Muscle of back (tissue), 3 donors: ENCODE measurements at regions not wholly inside any gene's neighbourhood (a gene's known extent, or its start where the extent isn't known, plus 50 kb on each side); places are given as distances from the start of the nearest gene placed in this dataset.

Experiments used
- DNase-seq, 3 donors: peaks; one replicate each; pipeline versions ENCODE4 v3.0.0 to v3.0.0-alpha.2; 2013

DNA sequence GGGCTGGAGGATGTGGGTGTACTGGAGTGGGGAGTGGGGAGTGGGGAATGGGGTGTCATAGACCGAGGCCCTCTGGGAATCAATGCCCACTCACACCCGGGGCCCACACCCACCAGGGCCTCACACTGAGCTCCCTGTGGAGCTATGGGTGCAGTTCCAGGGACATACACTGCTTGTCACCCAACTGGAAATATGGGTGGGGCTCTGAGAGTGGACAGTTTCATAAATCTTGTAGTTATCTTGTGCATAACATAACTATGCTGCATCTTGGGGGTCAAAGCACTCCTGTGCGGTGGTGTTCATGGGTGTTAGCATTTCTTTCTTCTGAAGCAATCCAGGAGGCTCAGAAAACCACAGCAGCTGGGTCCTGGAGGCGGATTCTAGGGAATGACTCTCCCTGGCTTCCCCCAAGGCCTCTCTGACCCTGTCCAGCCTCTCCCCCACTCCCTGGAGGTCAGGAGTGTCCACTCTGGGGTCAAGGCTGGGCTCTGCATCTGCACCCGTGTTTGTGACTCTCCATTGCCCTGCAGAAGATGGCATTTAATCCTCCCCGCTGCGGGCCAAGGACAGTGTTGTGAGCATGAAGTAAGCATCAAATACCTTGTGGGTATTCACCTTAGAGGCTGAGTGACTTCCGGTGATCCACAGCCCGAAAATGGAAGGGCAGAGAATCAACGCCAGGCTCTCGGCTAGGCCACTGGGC, 172.5 kb downstream of the CTTN start:
- no peak for DNase-seq

DNA sequence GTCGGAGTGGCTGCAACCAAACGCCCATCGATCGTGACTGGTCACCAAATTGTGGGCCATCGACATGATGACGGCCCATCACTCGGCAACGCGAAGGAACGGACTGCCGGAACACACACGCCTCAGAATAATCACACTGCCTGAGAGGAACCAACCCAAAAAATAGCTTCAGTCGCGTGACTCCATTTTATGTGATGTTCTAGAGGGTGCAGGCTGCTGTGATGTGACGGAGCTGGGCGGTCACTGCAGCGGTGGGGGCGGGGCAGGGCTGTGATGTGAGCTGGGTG, 174.6 kb downstream of the CTTN start:
- DNase-seq: no peak

DNA sequence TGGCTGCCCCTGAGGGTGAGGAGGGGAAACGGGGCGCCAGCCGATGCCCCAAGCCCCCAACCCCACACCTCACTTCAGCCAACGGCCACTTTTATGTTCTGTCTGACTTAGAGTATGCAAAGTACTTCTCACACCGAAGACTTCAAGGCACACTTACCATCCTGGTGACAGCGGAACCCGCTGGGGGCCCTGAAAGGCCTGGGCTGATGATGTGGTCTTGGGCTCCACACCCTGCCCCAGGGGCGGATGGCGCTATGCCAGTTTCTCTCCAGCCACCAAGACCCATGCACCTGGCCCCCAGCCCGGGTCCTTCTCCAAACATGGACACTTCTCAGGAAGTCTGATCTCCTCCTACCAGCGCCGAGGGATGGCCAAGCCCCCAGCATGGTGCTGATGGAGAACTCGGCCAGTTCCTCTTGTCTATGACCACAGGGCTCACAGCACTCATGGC, 175.4 kb downstream of the CTTN start:
- DNase-seq: no peak

DNA sequence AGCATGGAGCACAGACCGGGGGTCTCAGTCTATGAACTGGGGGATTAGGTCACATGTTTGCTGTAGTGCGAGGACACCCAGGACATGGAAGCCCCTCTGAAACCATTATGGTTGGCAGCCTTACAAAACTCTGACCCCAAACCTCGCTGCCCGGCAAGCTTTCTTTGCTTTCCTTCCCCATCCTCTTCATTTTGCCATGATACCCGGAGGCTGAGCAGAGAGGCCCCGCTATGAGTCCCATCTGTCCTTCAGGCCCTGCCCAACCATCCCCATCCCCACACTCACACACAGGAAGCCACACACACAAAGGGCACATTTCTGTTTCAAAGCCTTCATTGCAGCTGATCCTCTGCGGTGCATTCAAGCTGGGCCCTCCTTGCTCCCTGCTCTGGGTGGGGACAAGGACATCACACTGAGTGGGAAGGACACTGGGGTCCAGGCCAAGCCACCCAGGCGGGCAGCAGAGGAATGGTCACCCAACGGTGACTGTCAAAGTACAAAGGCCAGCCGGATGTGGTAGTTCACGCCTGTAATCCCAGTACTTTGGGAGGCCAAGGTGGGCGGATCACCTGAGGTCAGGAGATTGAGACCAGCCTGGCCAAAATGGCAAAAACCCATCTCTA, 176.5 kb downstream of the CTTN start:
- no peak for DNase-seq

DNA sequence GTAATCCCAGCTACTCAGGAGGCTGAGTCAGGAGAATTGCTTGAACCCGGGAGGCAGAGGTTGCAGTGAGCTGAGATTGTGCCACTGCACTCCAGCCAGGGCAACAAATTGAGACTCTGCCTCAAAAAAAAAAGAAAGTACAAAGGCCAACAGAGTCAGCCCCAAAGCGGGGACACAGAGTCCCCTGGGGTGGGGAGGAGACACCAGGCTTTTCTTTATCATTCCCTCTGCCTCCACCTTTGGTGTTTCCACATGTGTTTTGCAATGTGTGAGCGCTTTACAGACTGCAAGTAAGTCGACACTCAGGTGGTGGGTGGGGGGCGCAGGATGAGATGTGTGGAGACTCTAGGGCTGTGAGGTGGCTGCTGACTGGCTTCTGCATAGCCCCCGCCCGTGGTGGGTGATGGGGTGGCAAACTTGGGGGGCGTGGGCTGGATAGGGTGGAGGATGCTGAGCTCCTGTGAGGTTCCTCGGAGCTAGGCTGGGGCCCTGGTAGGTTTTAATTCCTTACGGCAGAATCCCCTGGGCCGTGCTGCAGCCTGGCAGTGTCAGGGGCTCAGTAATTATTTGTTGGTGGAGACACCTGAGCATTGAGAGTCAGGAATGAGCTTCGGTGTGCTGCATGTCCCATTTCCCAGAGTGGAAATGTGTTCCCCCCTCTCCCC, 177.2 kb downstream of the CTTN start:
- no peak for DNase-seq

- DNase-seq: no peak
Observed at GRCh38 chr11:70577258-70577603, 178.9 kb downstream of the CTTN start.

DNA sequence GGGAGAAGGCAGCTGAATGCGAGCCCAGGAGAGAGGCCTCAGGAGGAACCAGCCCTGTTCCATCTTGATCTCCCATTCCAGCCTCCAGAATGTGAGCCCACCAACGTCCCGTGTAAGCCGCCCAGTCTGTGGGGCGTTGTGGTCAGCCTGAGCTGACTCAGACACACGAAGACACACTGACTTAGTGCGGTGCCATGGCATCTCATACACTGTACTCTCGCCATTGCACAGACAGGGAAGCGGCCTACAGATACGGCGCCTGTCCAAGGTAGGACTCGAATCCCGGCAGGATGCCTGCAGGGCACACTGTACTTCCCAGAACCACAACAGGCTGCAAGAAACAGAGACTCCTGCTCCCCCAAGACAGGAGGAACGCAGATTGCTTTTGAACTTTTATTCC, 179.6 kb downstream of the CTTN start:
- no peak for DNase-seq

- no peak for DNase-seq
Observed at GRCh38 chr11:70578371-70578770, 180.0 kb downstream of the CTTN start.

- no peak for DNase-seq
Observed at GRCh38 chr11:70578831-70579230, 180.5 kb downstream of the CTTN start.

DNA sequence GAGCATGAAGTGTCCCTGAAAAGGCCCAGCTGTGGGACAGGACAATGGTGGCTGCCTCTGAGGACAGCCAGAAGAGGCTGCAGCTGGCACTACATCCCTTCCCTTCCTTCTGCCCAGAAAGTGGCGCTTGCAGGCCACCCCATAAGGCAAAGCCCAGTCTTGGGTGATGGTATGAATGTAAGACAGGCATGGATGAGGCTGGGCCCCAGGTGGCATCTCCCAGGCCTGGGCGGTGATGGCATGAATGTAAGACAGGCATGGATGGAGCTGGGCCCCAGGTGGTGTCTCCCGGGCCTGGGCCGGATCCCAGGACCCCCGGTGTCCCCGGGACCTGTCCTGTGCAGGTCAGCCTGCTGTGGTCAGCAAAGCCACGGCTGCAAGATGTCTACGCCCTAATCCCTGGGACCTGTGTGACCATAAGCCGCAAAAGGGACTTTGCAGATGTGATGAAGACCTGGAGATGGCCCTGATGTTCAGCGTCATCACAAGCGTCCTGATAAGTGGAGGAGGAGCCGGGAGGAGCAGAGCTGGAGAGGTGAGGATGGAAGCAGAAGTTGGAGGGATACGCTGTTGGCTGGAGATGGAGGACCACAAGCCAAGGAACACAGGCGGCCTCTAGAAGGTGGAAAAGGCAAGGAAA, 181.1 kb downstream of the CTTN start:
- DNase-seq: no peak

GRCh38 chr11:70580036-70580805, 181.9 kb downstream of the CTTN start:
- DNase-seq: peak in 2 of 3 donors; percentile 29 to 36

GRCh38 chr11:70581991-70582885, 183.9 kb downstream of the CTTN start:
- DNase-seq: no peak

- DNase-seq: no peak
Observed at GRCh38 chr11:70582886-70583641, 184.7 kb downstream of the CTTN start.

GRCh38 chr11:70583781-70584218, 185.5 kb downstream of the CTTN start:
- DNase-seq: no peak

DNA sequence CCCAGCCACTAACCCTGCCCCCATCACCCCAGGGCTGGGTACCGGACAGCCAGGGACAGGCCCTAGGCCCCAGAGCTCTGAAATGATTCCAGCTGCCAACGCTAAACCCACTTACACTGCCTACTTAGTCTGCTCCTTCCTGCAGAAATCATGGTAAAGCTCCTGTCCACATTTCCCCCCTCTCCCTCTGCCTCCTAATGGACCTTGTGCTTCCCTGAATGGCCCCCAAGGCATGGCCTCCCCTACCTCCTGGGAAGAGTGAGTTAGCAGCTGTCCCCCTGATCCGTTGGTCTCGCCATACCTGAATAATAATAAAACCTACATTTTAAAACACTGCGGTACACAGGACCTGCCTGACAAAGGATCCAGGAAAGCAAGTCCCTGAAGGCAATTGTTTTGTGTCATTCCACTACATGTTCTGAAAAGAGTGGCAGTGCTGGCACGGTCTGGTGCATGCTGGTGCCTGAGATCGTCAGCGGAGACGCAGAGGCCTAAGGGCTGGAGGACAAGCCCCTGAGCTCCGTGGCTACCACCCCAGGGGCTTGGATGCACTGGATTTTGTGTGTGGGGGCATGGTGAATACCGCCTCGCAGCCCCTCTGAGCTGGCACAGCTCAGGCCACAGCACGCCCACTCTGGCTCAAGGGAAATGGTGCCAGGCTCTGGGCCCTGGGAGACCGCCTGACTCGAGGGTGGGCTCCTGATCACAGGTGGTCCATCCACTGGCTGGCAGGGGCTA, 186.3 kb downstream of the CTTN start:
- DNase-seq: no peak

GRCh38 chr11:70585236-70585545, 186.9 kb downstream of the CTTN start:
- DNase-seq: no peak

DNA sequence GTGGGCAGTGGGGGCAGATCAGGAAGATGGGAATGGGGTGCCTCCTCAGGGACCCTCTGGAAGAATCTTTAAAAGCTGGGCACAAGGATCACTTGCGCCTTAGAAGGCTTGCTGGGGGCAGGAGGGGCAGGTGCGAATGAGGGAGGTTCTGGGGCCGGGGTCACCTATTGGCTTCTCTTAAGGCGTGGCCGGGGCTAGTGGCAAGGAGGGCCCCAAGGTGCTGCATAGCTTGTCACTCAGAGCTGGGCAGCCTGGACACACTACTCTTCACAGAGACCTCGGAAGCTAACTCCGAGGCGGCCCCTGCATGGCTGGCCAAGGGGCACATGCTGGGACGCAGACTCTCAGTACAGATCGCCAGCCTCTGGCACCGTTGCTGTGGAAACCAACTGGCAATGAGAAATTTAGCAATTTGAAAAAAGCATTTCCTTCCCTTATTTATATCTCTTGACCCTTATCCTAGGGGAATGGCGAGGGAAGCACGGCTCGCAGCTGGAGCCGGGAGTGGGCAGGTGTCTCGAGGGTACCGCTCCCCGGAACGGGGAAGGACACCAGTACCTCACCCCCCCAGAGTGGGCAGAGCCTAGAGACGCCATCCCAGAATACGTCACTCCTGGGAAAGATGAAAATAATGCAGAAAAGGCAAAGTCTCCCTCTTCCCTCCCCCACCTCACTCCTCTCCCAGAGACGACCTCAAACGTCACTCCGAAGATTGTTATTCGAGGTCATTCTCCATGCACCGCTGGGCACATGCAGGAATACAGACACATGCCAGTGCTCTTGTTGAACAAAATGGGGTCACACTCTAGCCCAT, 188.1 kb downstream of the CTTN start:
- no peak for DNase-seq

DNA sequence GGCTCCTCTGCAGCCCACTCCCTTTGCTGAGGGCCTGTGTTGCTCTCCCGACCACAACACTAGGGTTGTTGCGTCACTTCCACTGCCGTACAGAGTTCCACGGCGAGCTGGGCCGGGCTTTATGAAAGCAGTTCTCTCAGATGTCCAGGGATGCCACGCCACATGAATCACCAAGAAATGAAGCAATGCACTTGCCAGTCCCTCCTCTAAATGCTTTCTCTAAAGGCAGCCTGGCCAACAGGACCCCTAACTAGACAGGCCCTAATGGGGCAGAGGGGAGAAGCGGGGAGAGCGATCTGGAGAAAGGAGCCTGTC, 188.7 kb downstream of the CTTN start:
- DNase-seq: no peak

- DNase-seq: no peak
Observed at GRCh38 chr11:70590356-70590991, 192.1 kb downstream of the CTTN start.
